ENCODE measurements at regions not wholly inside any gene's neighbourhood (a gene's known extent, or its start where the extent isn't known, plus 50 kb on each side); places are given as distances from the start of the nearest gene placed in this dataset.
A peak's percentile ranks its signal among the peaks of the same experiment; 100 is the strongest.

DNA sequence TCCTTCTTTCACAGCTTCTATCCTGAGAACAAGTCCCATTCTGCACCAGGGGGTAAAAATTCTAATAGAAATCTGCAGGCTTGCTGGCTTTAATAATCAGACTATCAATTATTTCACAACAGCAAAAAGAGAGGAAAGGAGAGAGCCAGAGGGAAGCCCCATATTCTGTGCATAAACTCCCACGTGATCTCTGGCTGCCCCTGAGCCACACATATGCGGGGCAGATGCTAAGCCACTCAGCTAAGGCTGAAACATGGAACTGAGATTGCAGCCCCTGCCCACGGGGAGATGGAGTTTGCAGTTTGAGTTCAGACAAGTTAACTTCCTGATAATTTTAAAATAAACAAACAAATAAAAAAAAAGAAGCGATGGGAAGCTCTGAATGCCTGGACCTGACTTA, 254.4 kb upstream of the CCDC196 start:
- no peak for DNase-seq (ENCODE audit: low read depth)
- TF ChIP-seq, protein P1, sequence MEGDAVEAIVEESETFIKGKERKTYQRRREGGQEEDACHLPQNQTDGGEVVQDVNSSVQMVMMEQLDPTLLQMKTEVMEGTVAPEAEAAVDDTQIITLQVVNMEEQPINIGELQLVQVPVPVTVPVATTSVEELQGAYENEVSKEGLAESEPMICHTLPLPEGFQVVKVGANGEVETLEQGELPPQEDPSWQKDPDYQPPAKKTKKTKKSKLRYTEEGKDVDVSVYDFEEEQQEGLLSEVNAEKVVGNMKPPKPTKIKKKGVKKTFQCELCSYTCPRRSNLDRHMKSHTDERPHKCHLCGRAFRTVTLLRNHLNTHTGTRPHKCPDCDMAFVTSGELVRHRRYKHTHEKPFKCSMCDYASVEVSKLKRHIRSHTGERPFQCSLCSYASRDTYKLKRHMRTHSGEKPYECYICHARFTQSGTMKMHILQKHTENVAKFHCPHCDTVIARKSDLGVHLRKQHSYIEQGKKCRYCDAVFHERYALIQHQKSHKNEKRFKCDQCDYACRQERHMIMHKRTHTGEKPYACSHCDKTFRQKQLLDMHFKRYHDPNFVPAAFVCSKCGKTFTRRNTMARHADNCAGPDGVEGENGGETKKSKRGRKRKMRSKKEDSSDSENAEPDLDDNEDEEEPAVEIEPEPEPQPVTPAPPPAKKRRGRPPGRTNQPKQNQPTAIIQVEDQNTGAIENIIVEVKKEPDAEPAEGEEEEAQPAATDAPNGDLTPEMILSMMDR (IDR thresholded peaks at IDR 0.05; ENCODE audit: insufficient read depth, low read length) = no peak
- H3K4me3 ChIP-seq (ENCODE audit: low read depth, low read length) = no peak overlapping the region

DNA sequence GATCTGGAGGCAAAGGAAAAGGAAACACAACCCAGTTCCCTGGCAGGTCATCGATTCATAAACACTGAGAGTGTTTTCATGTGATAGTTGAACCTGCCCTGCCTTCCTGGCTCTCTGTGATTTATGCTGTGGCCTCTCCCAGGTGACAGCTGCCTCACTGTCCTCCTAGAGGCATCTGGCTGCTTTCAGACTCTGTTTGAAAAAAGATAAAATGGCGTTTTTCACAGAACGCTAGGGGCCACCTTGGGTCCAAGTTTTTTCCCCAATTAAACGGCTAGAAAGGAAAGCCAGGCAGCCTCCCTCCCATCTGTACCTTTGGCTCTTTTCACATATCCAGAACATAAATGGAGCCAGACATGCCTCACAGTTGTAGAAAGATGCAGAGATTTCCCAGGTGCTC, 252.6 kb upstream of the CCDC196 start:
- TF ChIP-seq, protein P1 (IDR thresholded peaks at IDR 0.05; ENCODE audit: insufficient read depth, low read length) = no peak
- no peak for DNase-seq (ENCODE audit: low read depth)
- no peak overlapping the region for H3K4me3 ChIP-seq (ENCODE audit: low read depth, low read length)

DNA sequence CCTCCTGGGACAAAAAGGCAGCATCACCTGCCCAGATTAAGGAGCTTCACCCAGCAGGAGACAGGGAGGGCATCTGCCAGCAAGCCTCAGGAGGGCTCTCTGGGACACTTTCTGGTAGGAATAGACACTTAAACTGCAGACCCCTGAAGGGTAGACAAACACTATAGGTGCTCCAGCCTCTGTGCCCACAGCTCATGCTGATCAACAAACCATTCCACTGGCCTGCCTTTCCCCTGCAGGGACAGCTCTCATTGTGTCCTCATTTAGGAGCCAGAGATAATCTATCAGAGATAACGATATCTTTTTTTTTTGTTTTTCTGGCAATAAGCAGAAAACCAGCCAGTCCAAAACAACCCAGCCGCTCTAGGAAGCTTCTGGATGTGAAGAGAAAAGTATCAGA, 251.8 kb upstream of the CCDC196 start:
- TF ChIP-seq, protein P1 (IDR thresholded peaks at IDR 0.05; ENCODE audit: insufficient read depth, low read length) = no peak
- no peak overlapping the region for H3K4me3 ChIP-seq (ENCODE audit: low read depth, low read length)
- no peak for DNase-seq (ENCODE audit: low read depth)

DNA sequence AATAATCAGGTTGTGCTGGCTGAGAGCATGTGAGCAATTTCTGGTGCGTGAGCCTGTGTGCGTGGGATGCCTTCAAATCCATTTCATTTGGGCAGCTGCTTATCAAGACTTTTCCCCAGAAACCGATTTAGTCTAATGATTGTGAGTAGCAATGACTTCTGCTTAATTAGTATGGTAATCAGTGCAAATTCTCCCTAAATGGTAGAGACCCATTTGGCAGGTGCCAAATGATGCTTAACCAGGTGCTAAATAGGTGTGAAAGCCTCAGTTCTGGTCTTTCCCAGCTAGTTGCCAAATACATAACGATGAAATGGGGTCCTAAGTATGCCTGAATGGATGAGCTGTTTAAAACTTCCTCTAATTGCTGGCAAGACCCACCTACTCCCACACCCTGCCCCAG, 248.4 kb upstream of the CCDC196 start:
- no peak for DNase-seq (ENCODE audit: low read depth)
- TF ChIP-seq, protein P1 (IDR thresholded peaks at IDR 0.05; ENCODE audit: insufficient read depth, low read length) = no peak
- no peak overlapping the region for H3K4me3 ChIP-seq (ENCODE audit: low read depth, low read length)

DNA sequence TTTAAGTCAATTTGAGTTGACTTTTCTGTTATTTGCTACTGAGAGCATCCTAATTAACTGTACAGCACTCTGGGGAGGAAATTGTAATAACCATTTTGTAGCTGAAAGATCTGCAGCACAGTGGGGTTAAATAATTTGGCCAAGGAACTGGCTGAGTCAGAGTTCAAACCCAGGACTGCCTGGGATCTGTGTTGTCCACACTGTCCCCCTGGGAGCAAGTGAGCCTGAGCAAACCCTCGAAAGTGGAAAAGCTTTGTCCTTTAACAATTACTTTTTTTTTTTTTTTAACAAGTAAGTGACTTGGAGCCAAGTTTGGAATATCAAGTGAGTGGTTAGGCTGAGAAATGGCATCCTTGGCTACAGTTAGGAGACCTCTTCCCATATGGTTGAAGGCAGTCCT, 247.2 kb upstream of the CCDC196 start:
- DNase-seq (ENCODE audit: low read depth) = peak; percentile 55
- TF ChIP-seq, protein P1 (IDR thresholded peaks at IDR 0.05; ENCODE audit: insufficient read depth, low read length) = no peak

DNA sequence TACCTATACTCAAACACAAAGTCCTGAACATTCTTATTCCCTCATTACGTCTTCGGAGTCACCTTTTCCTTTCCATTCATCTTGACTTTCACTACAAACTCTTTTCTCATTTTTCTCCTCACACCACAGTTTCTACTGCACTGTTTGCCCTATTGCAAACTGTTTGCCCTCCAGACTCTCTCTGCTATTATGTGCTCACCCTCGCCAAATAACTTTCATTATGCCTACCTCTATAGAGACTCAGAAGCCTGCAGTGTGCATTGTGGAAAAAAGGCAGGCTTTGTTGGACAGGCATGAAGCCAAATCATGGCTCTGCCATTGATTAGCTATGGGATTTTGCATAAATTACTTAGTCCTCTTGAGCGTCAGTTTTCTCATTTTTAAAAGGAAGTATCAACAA, 246.6 kb upstream of the CCDC196 start:
- no peak for DNase-seq (ENCODE audit: low read depth)
- TF ChIP-seq, protein P1 (IDR thresholded peaks at IDR 0.05; ENCODE audit: insufficient read depth, low read length) = no peak
- H3K4me3 ChIP-seq (ENCODE audit: low read depth, low read length) = no peak overlapping the region

More for the DNA sequence above, 247.2 kb upstream of the CCDC196 start:
- H3K4me3 ChIP-seq (ENCODE audit: low read depth, low read length) = no peak overlapping the region

DNA sequence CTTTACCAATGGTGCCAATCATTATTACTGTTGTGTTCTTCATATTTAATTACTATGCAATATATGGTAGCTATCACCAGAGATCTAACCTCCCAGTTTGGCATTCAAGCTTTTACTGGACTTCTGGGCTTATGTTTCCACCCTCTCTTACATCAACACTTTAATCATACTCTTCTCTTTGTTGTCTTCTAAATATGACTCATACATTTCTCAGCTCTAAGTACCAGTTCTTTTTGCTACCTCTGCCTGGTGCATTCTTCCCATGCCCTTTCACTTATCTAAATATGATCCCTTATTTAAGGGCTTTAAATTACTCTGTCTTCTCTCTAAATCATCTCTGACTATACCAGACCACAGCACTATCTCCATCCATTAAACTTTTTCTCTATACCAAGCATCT, 246.1 kb upstream of the CCDC196 start:
- peak; percentile 31 for DNase-seq (ENCODE audit: low read depth)
- H3K4me3 ChIP-seq (ENCODE audit: low read depth, low read length) = no peak overlapping the region
- TF ChIP-seq, protein P1 (IDR thresholded peaks at IDR 0.05; ENCODE audit: insufficient read depth, low read length) = no peak

Data from fibroblast of the aortic adventitia (primary cell).